Lower lobe of right lung (tissue), 2 donors: ENCODE measurements at regions not wholly inside any gene's neighbourhood (a gene's known extent, or its start where the extent isn't known, plus 50 kb on each side); places are given as distances from the start of the nearest gene placed in this dataset.

Experiments
- ATAC-seq, 2 donors: fragments of 200-7000 bp; cut with Tn5 transposase; one replicate each; pipeline ENCODE4 v1.9.1; 2020 to 2022; ENCODE audit warnings: mild to moderate bottlenecking in 2 of 2, moderate library complexity in 2 of 2
- DNase-seq: peaks from one replicate; pipeline ENCODE4 v3.0.0-alpha.2; 2020
- H3K27ac ChIP-seq: fragments of 200-600 bp; one replicate; pipeline ENCODE4 v1.8.0; 2022
- H3K27me3 ChIP-seq: fragments of 200-600 bp; one replicate; pipeline ENCODE4 v1.8.0; 2022; ENCODE audit warnings: low read depth
- H3K36me3 ChIP-seq: fragments of 200-600 bp; one replicate; pipeline ENCODE4 v1.8.0; 2022; ENCODE audit warnings: mild to moderate bottlenecking
- H3K4me1 ChIP-seq: fragments of 200-600 bp; one replicate; pipeline ENCODE4 v1.8.0; 2022
- H3K4me3 ChIP-seq: fragments of 200-600 bp; one replicate; pipeline ENCODE4 v1.8.0; 2022; ENCODE audit warnings: mild to moderate bottlenecking
- H3K9me3 ChIP-seq: fragments of 200-600 bp; one replicate; pipeline ENCODE4 v1.8.0; 2022
- intact Hi-C: fragments of 100-400 bp; cut with DNase I; formaldehyde crosslinking; loops from one replicate; pipeline ENCODE4 v1.11.0; 2022
- TF ChIP-seq, protein P1 (sequence below): fragments of 200-600 bp; IDR thresholded peaks from one replicate; pipeline ENCODE4 v1.8.0; 2022; ENCODE audit warnings: antibody characterized with exemption, mild to moderate bottlenecking
- donor health status: DM: no; HTN: yes; CAD: no; lungs with severe emphysema.

DNA sequence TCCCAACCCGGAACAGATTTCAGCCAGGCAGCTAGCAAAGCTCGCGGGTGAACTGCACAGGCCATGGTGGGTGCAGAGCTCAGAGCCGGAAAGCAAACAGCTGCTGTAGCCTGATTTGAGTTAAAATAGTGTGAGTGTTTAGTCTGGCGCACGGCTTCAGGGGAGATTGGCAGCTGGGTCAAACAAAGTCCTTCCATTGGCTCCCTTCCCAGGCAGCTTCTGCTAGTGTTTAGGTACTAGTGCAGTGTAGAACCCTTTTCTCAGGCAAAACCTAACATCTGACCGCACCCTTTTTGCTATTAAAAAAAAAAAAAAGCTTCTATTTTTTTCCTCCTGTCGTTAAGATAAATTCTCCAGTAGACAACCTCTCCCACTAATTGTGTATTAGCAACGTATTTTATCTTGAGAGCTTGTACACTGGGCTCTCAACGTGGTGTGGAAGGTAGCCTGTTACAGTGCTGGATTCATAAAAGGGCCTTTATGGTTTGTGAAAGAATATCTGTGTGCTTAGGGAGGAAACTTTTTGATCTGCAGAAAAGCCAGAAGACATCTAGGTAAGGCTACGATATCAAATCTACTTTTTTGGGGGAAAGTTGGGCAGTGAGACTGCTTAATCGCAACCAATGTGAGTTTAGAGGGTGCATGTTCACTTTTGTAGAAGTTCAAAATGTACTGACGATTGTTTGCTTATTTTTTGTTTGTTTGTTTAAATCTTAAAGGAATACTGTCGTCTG is 689.6 kb downstream of the USP25 start:
- intact Hi-C loops: no loop called here
- Histone ChIP-seq H3K4me3 (peak overlapping the region; percentile 46), H3K9me3 (no peaks in the 10 kb centered on the region), H3K27ac (peak overlapping the region; percentile 74), H3K27me3 (no peaks in the 10 kb centered on the region), H3K36me3 (no peaks in the 10 kb centered on the region), H3K4me1 (no peaks in the 10 kb centered on the region)
- DNase-seq (peak; percentile 62), ATAC-seq (peak; percentile 91 to 93)
- TF ChIP-seq, protein P1, sequence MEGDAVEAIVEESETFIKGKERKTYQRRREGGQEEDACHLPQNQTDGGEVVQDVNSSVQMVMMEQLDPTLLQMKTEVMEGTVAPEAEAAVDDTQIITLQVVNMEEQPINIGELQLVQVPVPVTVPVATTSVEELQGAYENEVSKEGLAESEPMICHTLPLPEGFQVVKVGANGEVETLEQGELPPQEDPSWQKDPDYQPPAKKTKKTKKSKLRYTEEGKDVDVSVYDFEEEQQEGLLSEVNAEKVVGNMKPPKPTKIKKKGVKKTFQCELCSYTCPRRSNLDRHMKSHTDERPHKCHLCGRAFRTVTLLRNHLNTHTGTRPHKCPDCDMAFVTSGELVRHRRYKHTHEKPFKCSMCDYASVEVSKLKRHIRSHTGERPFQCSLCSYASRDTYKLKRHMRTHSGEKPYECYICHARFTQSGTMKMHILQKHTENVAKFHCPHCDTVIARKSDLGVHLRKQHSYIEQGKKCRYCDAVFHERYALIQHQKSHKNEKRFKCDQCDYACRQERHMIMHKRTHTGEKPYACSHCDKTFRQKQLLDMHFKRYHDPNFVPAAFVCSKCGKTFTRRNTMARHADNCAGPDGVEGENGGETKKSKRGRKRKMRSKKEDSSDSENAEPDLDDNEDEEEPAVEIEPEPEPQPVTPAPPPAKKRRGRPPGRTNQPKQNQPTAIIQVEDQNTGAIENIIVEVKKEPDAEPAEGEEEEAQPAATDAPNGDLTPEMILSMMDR: no peak

DNA sequence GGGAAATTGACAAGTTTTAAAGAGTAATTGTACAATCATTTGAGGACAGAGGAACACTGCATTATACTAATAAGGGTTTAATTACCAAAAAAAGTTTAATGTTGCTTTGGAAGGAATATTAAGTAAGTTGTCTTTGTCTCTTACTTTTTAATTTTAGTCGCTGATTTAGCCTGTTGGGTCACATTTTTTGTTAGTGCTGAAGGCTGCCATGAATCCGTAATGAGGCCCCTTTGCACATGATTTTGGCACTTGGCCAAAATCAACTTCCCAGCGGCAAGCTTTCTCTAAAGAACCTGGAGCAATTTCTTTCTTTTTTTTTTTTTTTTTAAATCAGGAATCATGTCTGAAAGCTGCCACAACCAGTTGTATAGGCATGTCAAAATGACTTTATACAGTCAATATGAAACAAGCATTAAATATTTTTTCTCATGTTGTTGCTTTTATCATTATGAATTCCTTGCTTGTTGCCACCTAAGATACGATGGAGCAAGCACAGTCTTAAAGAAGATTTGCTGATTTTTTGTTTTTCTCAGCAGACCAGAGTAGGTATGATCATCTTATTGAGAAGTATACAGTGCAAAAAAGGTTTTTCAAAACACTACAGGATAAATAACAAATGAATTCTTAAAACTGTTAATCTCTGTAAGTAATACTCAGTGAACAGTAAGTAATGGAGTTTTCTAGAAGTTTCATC is 690.4 kb downstream of the USP25 start:
- Histone ChIP-seq H3K36me3 (no peaks in the 10 kb centered on the region), H3K4me3 (peak overlapping the region; percentile 46), H3K27me3 (no peaks in the 10 kb centered on the region), H3K9me3 (no peaks in the 10 kb centered on the region), H3K4me1 (no peaks in the 10 kb centered on the region), H3K27ac (peak overlapping the region; percentile 74)
- ATAC-seq (peak; percentile 46 to 66), DNase-seq (no peak)
- intact Hi-C loops: no loop called here
- TF ChIP-seq, protein P1: no peak

DNA sequence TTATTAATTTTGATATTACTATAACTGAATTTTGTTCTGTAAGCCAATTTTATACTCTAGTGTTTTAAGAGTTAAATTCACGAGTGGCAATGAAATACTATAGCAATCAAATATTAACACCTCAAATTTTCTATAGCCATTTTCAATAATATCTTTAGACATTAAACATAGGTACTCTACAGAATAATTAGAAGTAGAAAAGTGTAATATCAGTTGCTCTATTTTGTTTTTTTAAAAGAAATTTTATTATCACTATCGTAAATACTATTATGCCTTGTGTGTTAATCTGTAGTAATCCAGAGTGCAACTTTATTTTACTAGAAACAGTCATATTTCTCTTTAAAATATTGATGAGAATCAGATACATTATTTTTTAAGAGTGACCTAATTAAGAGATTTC is 691.2 kb downstream of the USP25 start:
- peak overlapping the region; percentile 46 for H3K4me3 ChIP-seq
- no peak overlapping the region for H3K27ac ChIP-seq
- ATAC-seq: no peak
- no peaks in the 10 kb centered on the region for H3K4me1 ChIP-seq
- TF ChIP-seq, protein P1: no peak
- no peaks in the 10 kb centered on the region for H3K9me3 ChIP-seq
- intact Hi-C loops: no loop called here
- no peaks in the 10 kb centered on the region for H3K27me3 ChIP-seq
- no peaks in the 10 kb centered on the region for H3K36me3 ChIP-seq
- no peak for DNase-seq

DNA sequence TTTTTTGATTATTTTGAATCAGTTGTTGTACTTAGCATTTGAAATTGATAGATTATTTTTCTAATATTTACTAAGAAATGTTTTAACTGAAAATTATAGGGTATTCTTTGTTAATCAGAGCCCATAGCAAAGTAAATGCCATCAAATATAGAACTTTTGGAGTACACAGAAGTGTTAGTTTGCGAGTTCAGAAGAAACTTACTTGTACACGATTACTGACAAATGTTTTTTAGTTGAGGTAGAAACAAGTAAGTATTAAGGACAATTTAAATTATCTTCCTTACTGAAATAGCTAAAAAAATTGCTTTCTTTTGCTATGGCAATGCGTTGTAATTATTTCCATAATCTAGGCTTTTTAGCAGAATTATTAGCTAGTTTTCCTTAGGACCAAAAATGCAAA is 692.2 kb downstream of the USP25 start:
- Histone ChIP-seq H3K9me3 (no peaks in the 10 kb centered on the region), H3K36me3 (no peaks in the 10 kb centered on the region), H3K27ac (no peak overlapping the region), H3K4me1 (no peaks in the 10 kb centered on the region), H3K27me3 (no peaks in the 10 kb centered on the region), H3K4me3 (peak overlapping the region; percentile 46)
- intact Hi-C loops: no loop called here
- ATAC-seq: no peak
- no peak for DNase-seq
- TF ChIP-seq, protein P1: no peak

DNA sequence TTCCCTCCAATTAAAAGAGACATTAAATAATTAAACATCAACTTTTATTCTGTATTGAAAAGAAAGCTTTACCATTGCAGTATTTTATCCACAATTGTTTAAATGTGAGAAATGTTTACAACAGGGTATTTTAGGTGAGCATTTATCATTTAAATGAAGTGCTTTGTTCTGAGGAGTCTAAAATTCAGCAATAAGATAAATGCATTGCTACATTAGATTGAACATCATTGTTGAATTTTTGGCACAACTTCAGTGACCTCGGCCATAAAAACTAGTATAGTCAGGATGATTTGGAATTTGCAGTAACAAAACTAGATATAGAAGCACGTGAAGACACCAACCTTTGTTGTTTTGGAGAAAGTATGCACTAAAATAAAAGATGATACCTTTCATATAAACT is 692.9 kb downstream of the USP25 start:
- DNase-seq (no peak), ATAC-seq (no peak)
- Histone ChIP-seq H3K36me3 (no peaks in the 10 kb centered on the region), H3K4me3 (peak overlapping the region; percentile 4), H3K27me3 (no peaks in the 10 kb centered on the region), H3K4me1 (no peaks in the 10 kb centered on the region), H3K9me3 (no peaks in the 10 kb centered on the region), H3K27ac (no peak overlapping the region)
- TF ChIP-seq, protein P1: no peak
- intact Hi-C loops: no loop called here
